NCI-H82 (cell line): ENCODE measurements at regions not wholly inside any gene's neighbourhood (a gene's known extent, or its start where the extent isn't known, plus 50 kb on each side); places are given as distances from the start of the nearest gene placed in this dataset.
A peak's percentile ranks its signal among the peaks of the same experiment; 100 is the strongest.
"Not testable (repeated sequence)": the region's sequence is repeated elsewhere in the genome, so short reads cannot be mapped to it uniquely, and the experiment has no call there.

Experiments used
- DNase-seq: peaks from one replicate; lab custom pipeline; 2025; lab: John Stamatoyannopoulos, UW

GRCh38 chr11:87545858-87546257, 508.1 kb downstream of the TMEM135 start:
- DNase-seq = no peak

- DNase-seq = no peak
Measured at GRCh38 chr11:87539596-87539995, 501.9 kb downstream of the TMEM135 start.

- no peak for DNase-seq
Measured at GRCh38 chr11:87536565-87536964, 498.8 kb downstream of the TMEM135 start.

- DNase-seq = no peak
Measured at GRCh38 chr11:87536016-87536415, 498.3 kb downstream of the TMEM135 start.

GRCh38 chr11:87535513-87535912, 497.8 kb downstream of the TMEM135 start:
- no peak for DNase-seq

- DNase-seq = not testable (repeated sequence)
Measured at GRCh38 chr11:87531835-87532234, 494.1 kb downstream of the TMEM135 start.

GRCh38 chr11:87529486-87529885, 491.8 kb downstream of the TMEM135 start:
- no peak for DNase-seq

GRCh38 chr11:87528752-87529151, 491.0 kb downstream of the TMEM135 start:
- DNase-seq = no peak

- DNase-seq = no peak
Measured at GRCh38 chr11:87523276-87523675, 485.5 kb downstream of the TMEM135 start.

- no peak for DNase-seq
Measured at GRCh38 chr11:87518266-87518665, 480.5 kb downstream of the TMEM135 start.

- no peak for DNase-seq
Measured at GRCh38 chr11:87517351-87517750, 479.6 kb downstream of the TMEM135 start.

GRCh38 chr11:87507722-87508121, 470.0 kb downstream of the TMEM135 start:
- DNase-seq = peak; percentile 10

- not testable (repeated sequence) for DNase-seq
Measured at GRCh38 chr11:87506946-87507345, 469.2 kb downstream of the TMEM135 start.

GRCh38 chr11:87501388-87501787, 463.7 kb downstream of the TMEM135 start:
- no peak for DNase-seq

GRCh38 chr11:87494936-87495335, 457.2 kb downstream of the TMEM135 start:
- not testable (repeated sequence) for DNase-seq

GRCh38 chr11:87494026-87494425, 456.3 kb downstream of the TMEM135 start:
- DNase-seq = not testable (repeated sequence)

- DNase-seq = no peak
Measured at GRCh38 chr11:87493516-87493915, 455.8 kb downstream of the TMEM135 start.

- DNase-seq = no peak
Measured at GRCh38 chr11:87491381-87491780, 453.6 kb downstream of the TMEM135 start.

- no peak for DNase-seq
Measured at GRCh38 chr11:87490671-87491070, 452.9 kb downstream of the TMEM135 start.

- DNase-seq = no peak
Measured at GRCh38 chr11:87484566-87484965, 446.8 kb downstream of the TMEM135 start.

- DNase-seq = no peak
Measured at GRCh38 chr11:87477321-87477720, 439.6 kb downstream of the TMEM135 start.

GRCh38 chr11:87473174-87473573, 435.4 kb downstream of the TMEM135 start:
- DNase-seq = no peak

GRCh38 chr11:87466223-87466622, 428.5 kb downstream of the TMEM135 start:
- no peak for DNase-seq

- no peak for DNase-seq
Measured at GRCh38 chr11:87465716-87466115, 428.0 kb downstream of the TMEM135 start.
